WTC11 (cell line): ENCODE measurements at regions not wholly inside any gene's neighbourhood (a gene's known extent, or its start where the extent isn't known, plus 50 kb on each side); places are given as distances from the start of the nearest gene placed in this dataset.
A peak's percentile ranks its signal among the peaks of the same experiment; 100 is the strongest.

Source experiments
- ATAC-seq: fragments of 200-7000 bp; cut with Tn5 transposase; 2 replicates; pipeline ENCODE4 v1.10.0; 2021; ENCODE audit warnings: mild to moderate bottlenecking, moderate library complexity
- CTCF ChIA-PET: fragments of 300-600 bp; sonication (Branson Sonifier 250); formaldehyde crosslinking; loops from one replicate; lab custom pipeline; 2021; ENCODE audit warnings: antibody characterized with exemption; lab: Charles Lee
- POLR2A ChIA-PET: fragments of 350-600 bp; sonication (Branson Sonifier 250); formaldehyde crosslinking; loops from one replicate; lab custom pipeline; 2021; ENCODE audit warnings: antibody characterized with exemption; lab: Charles Lee
- DNase-seq: peaks from one replicate; pipeline ENCODE4 v3.0.0; 2021; ENCODE audit warnings: low spot score
- H3K27ac Mint-ChIP-seq: 2 replicates; pipeline ENCODE4 v1.8.0; 2021; ENCODE audit warnings: mixed read lengths
- H3K27me3 Mint-ChIP-seq: 2 replicates; pipeline ENCODE4 v1.8.0; 2021; ENCODE audit warnings: low read depth, mild to moderate bottlenecking, moderate library complexity, mixed read lengths
- H3K36me3 Mint-ChIP-seq: 2 replicates; pipeline ENCODE4 v1.8.0; 2021; ENCODE audit warnings: mixed read lengths
- H3K4me1 Mint-ChIP-seq: 2 replicates; pipeline ENCODE4 v1.8.0; 2022; ENCODE audit warnings: mixed read lengths
- H3K4me3 Mint-ChIP-seq: 2 replicates; pipeline ENCODE4 v1.8.0; 2021; ENCODE audit warnings: mild to moderate bottlenecking, moderate library complexity, mixed read lengths
- H3K9me3 Mint-ChIP-seq: 2 replicates; pipeline ENCODE4 v1.8.0; 2021; ENCODE audit warnings: mixed read lengths
- EMX1 ChIP-seq: fragments of 250-450 bp; sonication (Bioruptor Pico); IDR thresholded peaks from 2 replicates; pipeline ENCODE4 v1.8.0; 2021; ENCODE audit warnings: mild to moderate bottlenecking
- GABPB1 ChIP-seq: sonication (generic); formaldehyde crosslinking; IDR thresholded peaks from 2 replicates; pipeline ENCODE4 v1.8.1; 2023; ENCODE audit warnings: mild to moderate bottlenecking, missing genetic modification reagents
- GTF2I ChIP-seq: fragments of 250-450 bp; sonication (Bioruptor Pico); conservative IDR thresholded peaks from 2 replicates; pipeline ENCODE4 v1.4.0; 2021; ENCODE audit warnings: mild to moderate bottlenecking
- JAZF1 ChIP-seq: fragments of 250-450 bp; sonication (Bioruptor Pico); IDR thresholded peaks from 2 replicates; pipeline ENCODE4 v1.9.0; 2021; ENCODE audit warnings: moderate library complexity, mild to moderate bottlenecking, inconsistent platforms
- MAX ChIP-seq: sonication (generic); formaldehyde crosslinking; IDR thresholded peaks from 2 replicates; pipeline ENCODE4 v1.8.0; 2022; ENCODE audit warnings: mild to moderate bottlenecking, missing genetic modification reagents
- MYBL2 ChIP-seq: sonication (generic); formaldehyde crosslinking; IDR thresholded peaks from 2 replicates; pipeline ENCODE4 v1.8.1; 2023; ENCODE audit warnings: mild to moderate bottlenecking, moderate library complexity, missing genetic modification reagents
- NR3C1 ChIP-seq: sonication (generic); formaldehyde crosslinking; conservative IDR thresholded peaks from 2 replicates; pipeline ENCODE4 v1.8.1; 2023; ENCODE audit warnings: low read depth, mild to moderate bottlenecking, missing genetic modification reagents
- OVOL2 ChIP-seq: fragments of 250-450 bp; sonication (Bioruptor Pico); IDR thresholded peaks from 2 replicates; pipeline ENCODE4 v1.9.0; 2021; ENCODE audit warnings: mild to moderate bottlenecking, borderline replicate concordance
- SMAD4 ChIP-seq: sonication (generic); formaldehyde crosslinking; IDR thresholded peaks from 2 replicates; pipeline ENCODE4 v1.8.0; 2022; ENCODE audit warnings: mild to moderate bottlenecking, missing genetic modification reagents
- SP1 ChIP-seq: sonication (generic); formaldehyde crosslinking; conservative IDR thresholded peaks from 2 replicates; pipeline ENCODE4 v1.8.1; 2022; ENCODE audit warnings: missing genetic modification reagents
- TEAD1 ChIP-seq: sonication (generic); formaldehyde crosslinking; IDR thresholded peaks from 2 replicates; pipeline ENCODE4 v1.8.0; 2022; ENCODE audit warnings: mild to moderate bottlenecking, missing genetic modification reagents
- ZNF232 ChIP-seq: sonication (generic); formaldehyde crosslinking; IDR thresholded peaks from 2 replicates; pipeline ENCODE4 v1.8.0; 2022; ENCODE audit warnings: mild to moderate bottlenecking, missing genetic modification reagents
- ZNF317 ChIP-seq: sonication (generic); formaldehyde crosslinking; IDR thresholded peaks from 2 replicates; pipeline ENCODE4 v1.8.1; 2023; ENCODE audit warnings: low read depth, mild to moderate bottlenecking, moderate library complexity, missing genetic modification reagents, borderline replicate concordance
- ZNF416 ChIP-seq: fragments of 250-450 bp; sonication (Bioruptor Pico); IDR thresholded peaks from 2 replicates; pipeline ENCODE4 v1.9.0; 2021; ENCODE audit warnings: mild to moderate bottlenecking, inconsistent platforms
- ZNF423 ChIP-seq: fragments of 250-450 bp; sonication (Bioruptor Pico); IDR thresholded peaks from 2 replicates; pipeline ENCODE4 v2.1.2; 2022; ENCODE audit warnings: mild to moderate bottlenecking, moderate library complexity
- TF ChIP-seq, protein P1 (sequence below): sonication (generic); formaldehyde crosslinking; IDR thresholded peaks from 2 replicates; pipeline ENCODE4 v1.8.0; 2022; ENCODE audit warnings: mild to moderate bottlenecking, missing genetic modification reagents
- TF ChIP-seq, protein P2 (sequence below): sonication (generic); formaldehyde crosslinking; IDR thresholded peaks from 2 replicates; pipeline ENCODE4 v1.8.1; 2022; ENCODE audit warnings: mild to moderate bottlenecking, moderate library complexity, missing genetic modification reagents
- TF ChIP-seq, protein P3 (sequence below): fragments of 250-450 bp; sonication (Bioruptor Pico); IDR thresholded peaks from 2 replicates; pipeline ENCODE4 v1.8.0; 2021; ENCODE audit warnings: mild to moderate bottlenecking

DNA sequence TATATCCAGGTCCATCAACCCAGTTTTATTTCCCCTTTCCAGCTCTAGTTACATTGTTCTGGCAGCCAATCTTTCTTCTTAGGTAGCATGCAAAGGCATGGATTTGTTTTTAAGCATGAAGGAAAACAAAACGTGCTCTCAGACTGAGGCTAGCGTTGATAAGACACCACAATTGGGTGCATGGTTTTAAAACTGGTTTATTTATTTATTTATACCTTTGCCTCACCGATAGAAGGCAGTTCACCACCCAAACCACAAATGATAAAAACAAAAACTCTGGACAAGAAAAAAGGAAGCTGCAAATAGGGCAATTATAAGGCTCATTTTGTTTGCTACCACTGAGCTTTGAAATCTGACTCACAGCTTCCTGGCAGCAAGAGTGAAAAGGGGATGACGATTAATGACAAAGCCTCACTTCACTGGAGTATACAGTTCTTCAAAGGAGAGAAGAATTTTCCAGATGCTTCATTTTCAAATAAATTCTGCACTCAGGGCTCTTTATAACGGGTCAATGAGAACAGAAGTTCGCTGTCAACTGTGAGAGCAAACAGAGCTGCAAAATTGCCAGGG is 278.4 kb upstream of the IRX5 start (continued):
- TF ChIP-seq ZNF317 (CRISPR knock-in tag) (no peak), MAX (CRISPR knock-in tag) (no peak), TEAD1 (CRISPR knock-in tag) (no peak), SMAD4 (CRISPR knock-in tag) (no peak), JAZF1 (CRISPR knock-in tag) (no peak)
- TF ChIP-seq, protein P1, sequence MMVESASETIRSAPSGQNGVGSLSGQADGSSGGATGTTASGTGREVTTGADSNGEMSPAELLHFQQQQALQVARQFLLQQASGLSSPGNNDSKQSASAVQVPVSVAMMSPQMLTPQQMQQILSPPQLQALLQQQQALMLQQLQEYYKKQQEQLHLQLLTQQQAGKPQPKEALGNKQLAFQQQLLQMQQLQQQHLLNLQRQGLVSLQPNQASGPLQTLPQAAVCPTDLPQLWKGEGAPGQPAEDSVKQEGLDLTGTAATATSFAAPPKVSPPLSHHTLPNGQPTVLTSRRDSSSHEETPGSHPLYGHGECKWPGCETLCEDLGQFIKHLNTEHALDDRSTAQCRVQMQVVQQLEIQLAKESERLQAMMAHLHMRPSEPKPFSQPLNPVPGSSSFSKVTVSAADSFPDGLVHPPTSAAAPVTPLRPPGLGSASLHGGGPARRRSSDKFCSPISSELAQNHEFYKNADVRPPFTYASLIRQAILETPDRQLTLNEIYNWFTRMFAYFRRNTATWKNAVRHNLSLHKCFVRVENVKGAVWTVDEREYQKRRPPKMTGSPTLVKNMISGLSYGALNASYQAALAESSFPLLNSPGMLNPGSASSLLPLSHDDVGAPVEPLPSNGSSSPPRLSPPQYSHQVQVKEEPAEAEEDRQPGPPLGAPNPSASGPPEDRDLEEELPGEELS (CRISPR knock-in tag): no peak

DNA sequence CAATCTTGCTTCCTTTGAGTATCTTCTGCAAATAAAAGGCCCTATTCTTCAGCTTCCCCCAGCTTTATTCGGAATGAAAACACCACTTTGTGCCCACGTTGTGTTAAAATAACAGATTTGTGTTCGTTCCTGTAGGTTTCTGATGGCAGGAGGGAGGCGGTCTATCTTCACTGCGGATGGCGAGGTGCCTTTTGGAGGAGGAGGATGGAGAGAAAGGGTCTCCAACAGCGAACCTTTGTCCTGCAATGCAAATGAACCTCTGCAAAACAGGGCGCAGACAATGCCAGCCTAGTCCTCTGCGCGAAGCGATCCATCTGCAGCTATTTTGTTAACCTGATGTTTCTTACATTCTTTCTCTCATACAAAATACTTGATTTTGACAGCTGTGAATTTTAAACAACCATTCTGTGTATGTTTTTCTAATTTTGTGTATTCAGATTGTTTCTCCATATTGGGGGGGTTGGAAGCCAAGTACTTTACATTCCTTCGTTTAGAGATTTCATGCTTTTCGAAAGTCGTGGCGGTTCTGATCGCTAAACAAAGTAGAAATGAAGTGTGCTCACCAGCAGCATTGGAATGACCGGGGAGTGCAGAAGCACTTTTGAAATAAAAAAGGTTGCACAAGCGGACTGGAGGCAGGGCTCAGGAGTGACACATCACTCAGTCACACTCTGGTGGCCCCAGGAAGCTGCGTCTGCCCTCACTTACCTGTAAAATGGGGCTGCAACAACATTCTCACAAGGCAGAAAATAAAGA is 279.0 kb upstream of the IRX5 start:
- DNase-seq (peak; percentile 65), ATAC-seq (peak; percentile 92)
- POLR2A ChIA-PET: interaction anchor here (1.3 kb wide), 1 partner anchor 366 kb away, joined by 4 read pairs; no protein-coding TSS in a partner anchor
- Mint-ChIP-seq H3K4me1 (peaks cover 80% of the 10 kb centered on the region), H3K27me3 (peaks cover 83% of the 10 kb centered on the region), H3K9me3 (no peaks in the 10 kb centered on the region), H3K27ac (peak overlapping the region; percentile 91), H3K36me3 (peaks cover 3% of the 10 kb centered on the region; the same call in 1 of the 2 replicates), H3K4me3 (peak overlapping the region; percentile 59)
- CTCF ChIA-PET: interaction anchor here (0.6 to 1.3 kb wide), 5 partner anchors 19 to 606 kb away, joined by 3 to 4 read pairs (median 3); partner anchors contain the start of gene IRX3
- TF ChIP-seq EMX1 (CRISPR knock-in tag): no peak
- 0 out of 2 replicates have a peak, but pooled peaks have one; percentile 61 for TF ChIP-seq TEAD1 (CRISPR knock-in tag)
- TF ChIP-seq ZNF423: 0 out of 2 replicates have a peak, but pooled peaks have one; percentile 12
- TF ChIP-seq, protein P2, sequence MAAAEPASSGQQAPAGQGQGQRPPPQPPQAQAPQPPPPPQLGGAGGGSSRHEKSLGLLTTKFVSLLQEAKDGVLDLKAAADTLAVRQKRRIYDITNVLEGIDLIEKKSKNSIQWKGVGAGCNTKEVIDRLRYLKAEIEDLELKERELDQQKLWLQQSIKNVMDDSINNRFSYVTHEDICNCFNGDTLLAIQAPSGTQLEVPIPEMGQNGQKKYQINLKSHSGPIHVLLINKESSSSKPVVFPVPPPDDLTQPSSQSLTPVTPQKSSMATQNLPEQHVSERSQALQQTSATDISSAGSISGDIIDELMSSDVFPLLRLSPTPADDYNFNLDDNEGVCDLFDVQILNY: no peak
- TF ChIP-seq NR3C1 (CRISPR knock-in tag): no peak
- 0 out of 2 replicates have a peak, but pooled peaks have one; percentile 8 for TF ChIP-seq SP1 (CRISPR knock-in tag)
- no peak for TF ChIP-seq OVOL2 (CRISPR knock-in tag)
- TF ChIP-seq ZNF232 (CRISPR knock-in tag): 0 out of 2 replicates have a peak, but pooled peaks have one; percentile 30

DNA sequence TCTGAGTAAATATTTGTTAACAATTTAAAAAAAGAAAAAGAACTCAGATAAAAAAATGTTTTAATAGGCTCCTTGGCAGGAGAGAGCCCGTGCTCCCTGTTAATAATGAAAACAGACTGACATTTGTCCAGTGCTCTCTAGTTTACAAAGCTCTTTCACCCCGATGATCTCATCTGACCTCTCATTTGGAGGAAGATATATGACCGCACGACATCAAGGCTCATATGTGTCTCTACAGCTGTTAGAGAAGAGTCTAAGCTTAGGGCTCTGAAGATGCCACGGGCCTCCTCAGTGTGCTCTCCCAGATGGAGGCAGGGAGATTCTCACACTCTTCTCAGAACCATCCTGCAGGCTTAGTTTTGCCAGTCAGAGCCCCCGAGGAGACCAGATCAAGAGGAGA is 280.8 kb upstream of the IRX5 start:
- DNase-seq (no peak), ATAC-seq (no peak)
- H3K27me3 Mint-ChIP-seq: peaks cover 72% of the 10 kb centered on the region
- H3K9me3 Mint-ChIP-seq: no peaks in the 10 kb centered on the region
- ChIA-PET CTCF (no interaction called here), POLR2A (interaction anchor here (1.1 kb wide), 1 partner anchor 286 kb away, joined by 3 read pairs; no protein-coding TSS in a partner anchor)
- no peak overlapping the region for H3K27ac Mint-ChIP-seq
- H3K36me3 Mint-ChIP-seq: peaks cover 3% of the 10 kb centered on the region; the same call in 1 of the 2 replicates
- peaks cover 68% of the 10 kb centered on the region for H3K4me1 Mint-ChIP-seq
- H3K4me3 Mint-ChIP-seq: no peak overlapping the region
- TF ChIP-seq, protein P3, sequence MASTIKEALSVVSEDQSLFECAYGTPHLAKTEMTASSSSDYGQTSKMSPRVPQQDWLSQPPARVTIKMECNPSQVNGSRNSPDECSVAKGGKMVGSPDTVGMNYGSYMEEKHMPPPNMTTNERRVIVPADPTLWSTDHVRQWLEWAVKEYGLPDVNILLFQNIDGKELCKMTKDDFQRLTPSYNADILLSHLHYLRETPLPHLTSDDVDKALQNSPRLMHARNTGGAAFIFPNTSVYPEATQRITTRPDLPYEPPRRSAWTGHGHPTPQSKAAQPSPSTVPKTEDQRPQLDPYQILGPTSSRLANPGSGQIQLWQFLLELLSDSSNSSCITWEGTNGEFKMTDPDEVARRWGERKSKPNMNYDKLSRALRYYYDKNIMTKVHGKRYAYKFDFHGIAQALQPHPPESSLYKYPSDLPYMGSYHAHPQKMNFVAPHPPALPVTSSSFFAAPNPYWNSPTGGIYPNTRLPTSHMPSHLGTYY (CRISPR knock-in tag): no peak
- TF ChIP-seq MYBL2: no peak
- no peak for TF ChIP-seq ZNF416 (CRISPR knock-in tag)
- no peak for TF ChIP-seq GABPB1 (CRISPR knock-in tag)
- TF ChIP-seq GTF2I: no peak
- TF ChIP-seq, all 79 proteins: peak for 0
